Keratinocyte (primary cell): ENCODE measurements at regions not wholly inside any gene's neighbourhood (a gene's known extent, or its start where the extent isn't known, plus 50 kb on each side); places are given as distances from the start of the nearest gene placed in this dataset.

ENCODE experiments used
- DNase-seq: peaks from one replicate; pipeline ENCODE4 v3.0.0-alpha.2; 2011; ENCODE audit warnings: low read depth, missing footprints, low spot score
- FAIRE-seq: peaks from 2 replicates; lab custom pipeline; 2011; peaks lifted over from hg19 to GRCh38; lab: Jason Lieb, UNC
- H2AFZ ChIP-seq: 2 replicates; pipeline ENCODE4 v1.6.0; 2012; ENCODE audit warnings: low read length, control low read depth, inconsistent platforms; ENCODE audit not compliant: control insufficient read depth
- H3K27ac ChIP-seq: 2 replicates; pipeline ENCODE4 v1.5.1; 2011; ENCODE audit warnings: low read length; ENCODE audit not compliant: control insufficient read depth, insufficient read depth
- H3K27me3 ChIP-seq: 3 replicates; pipeline ENCODE4 v1.6.0; 2011; ENCODE audit warnings: low read length; ENCODE audit not compliant: control insufficient read depth, insufficient read depth; ENCODE audit errors: extremely low read depth
- H3K36me3 ChIP-seq, 2 experiments: 2 replicates in 1 of 2; 3 replicates in 1 of 2; pipeline ENCODE4 v1.5.1; 2011; ENCODE audit warnings: low read length in 2 of 2, mild to moderate bottlenecking in 1 of 2; ENCODE audit not compliant: control insufficient read depth in 2 of 2, insufficient read depth in 2 of 2; ENCODE audit errors: extremely low read depth in 1 of 2
- H3K4me1 ChIP-seq: 3 replicates; pipeline ENCODE4 v1.5.1; 2011; ENCODE audit warnings: low read length; ENCODE audit not compliant: control insufficient read depth, insufficient read depth; ENCODE audit errors: extremely low read depth
- H3K4me2 ChIP-seq: 3 replicates; pipeline ENCODE4 v1.6.0; 2011; ENCODE audit warnings: low read depth, low read length; ENCODE audit not compliant: control insufficient read depth, insufficient read depth; ENCODE audit errors: extremely low read depth
- H3K4me3 ChIP-seq, 3 experiments: fragments of 200-600 bp in 1 of 3; sonication (generic) in 1 of 3; 2 replicates in 2 of 3; 3 replicates in 1 of 3; pipeline ENCODE4 v1.5.1; 2011 to 2016; ENCODE audit warnings: low read length in 3 of 3, mild to moderate bottlenecking in 3 of 3, control low read depth in 2 of 3, inconsistent platforms in 1 of 3, low read depth in 1 of 3, mixed read lengths in 1 of 3, mixed run types in 1 of 3, moderate library complexity in 1 of 3; ENCODE audit not compliant: control insufficient read depth in 2 of 3, insufficient read depth in 2 of 3; ENCODE audit errors: extremely low read depth in 1 of 3
- H3K79me2 ChIP-seq: 2 replicates; pipeline ENCODE4 v1.6.0; 2012; ENCODE audit warnings: low read length; ENCODE audit not compliant: control insufficient read depth, insufficient read depth
- H3K9ac ChIP-seq: 3 replicates; pipeline ENCODE4 v1.6.0; 2011; ENCODE audit warnings: low read length; ENCODE audit not compliant: control insufficient read depth, insufficient read depth; ENCODE audit errors: extremely low read depth
- H3K9me1 ChIP-seq: 3 replicates; pipeline ENCODE4 v1.6.0; 2011; ENCODE audit warnings: low read length; ENCODE audit not compliant: control insufficient read depth, insufficient read depth; ENCODE audit errors: extremely low read depth
- H3K9me3 ChIP-seq: 2 replicates; pipeline ENCODE4 v1.5.1; 2012; ENCODE audit warnings: low read depth, low read length; ENCODE audit not compliant: control insufficient read depth
- H4K20me1 ChIP-seq: 3 replicates; pipeline ENCODE4 v1.6.0; 2011; ENCODE audit warnings: low read length; ENCODE audit not compliant: control insufficient read depth, insufficient read depth; ENCODE audit errors: extremely low read depth
- CTCF ChIP-seq, 3 experiments: IDR thresholded peaks in 1 of 3; conservative IDR thresholded peaks in 1 of 3; optimal IDR thresholded peaks in 1 of 3; 2 replicates in 2 of 3; 3 replicates in 1 of 3; pipeline versions ENCODE3 to v1.5.1; 2011; ENCODE audit warnings: low read length in 3 of 3, mild to moderate bottlenecking in 3 of 3, moderate library complexity in 2 of 3, control low read depth in 1 of 3, inconsistent platforms in 1 of 3; ENCODE audit not compliant: insufficient read depth in 2 of 3; ENCODE audit errors: extremely low read depth in 1 of 3
- EZH2 ChIP-seq: IDR thresholded peaks from one replicate; pipeline ENCODE4 v1.6.1; 2012; ENCODE audit warnings: inconsistent platforms, mild to moderate bottlenecking, low read length, moderate library complexity
- dilution Hi-C: fragments of 300-500 bp; cut with MboI; formaldehyde crosslinking; loops from one replicate; pipeline ENCODE4 v1.7.0; 2020; ENCODE audit warnings: low sequenced_read_pairs; ENCODE audit not compliant: extremely low pct_ligation_motif_present

- H3K27ac ChIP-seq = no peak overlapping the region
- DNase-seq = no peak
- H3K27me3 ChIP-seq = no peaks in the 10 kb centered on the region
- no peaks in the 10 kb centered on the region for H3K9me3 ChIP-seq
- dilution Hi-C loops = no loop called here
- H3K9me1 ChIP-seq = no peaks in the 10 kb centered on the region
- H3K4me2 ChIP-seq = no peak overlapping the region
- H2AFZ ChIP-seq = no peak overlapping the region
- no peak for TF ChIP-seq CTCF (optimal IDR thresholded peaks at IDR 0.05 in 1 of 3, IDR thresholded peaks at IDR 0.05 in 1 of 3, conservative IDR thresholded peaks at IDR 0.05 in 1 of 3; ENCODE audit: extremely low read depth in 1 of 3, insufficient read depth in 2 of 3, low read length in 3 of 3)
- TF ChIP-seq EZH2 = no peak
- H3K4me3 ChIP-seq = no peak overlapping the region
- peaks cover 4% of the 10 kb centered on the region for H3K4me1 ChIP-seq
- no peaks in the 10 kb centered on the region for H4K20me1 ChIP-seq
- no peak for FAIRE-seq
- no peaks in the 10 kb centered on the region for H3K79me2 ChIP-seq
- H3K36me3 ChIP-seq = no peaks in the 10 kb centered on the region
- no peak overlapping the region for H3K9ac ChIP-seq
Measured at GRCh38 chr16:86897486-86897885, 319.1 kb downstream of the FOXL1 start.

- no peak for DNase-seq
- Histone ChIP-seq H3K4me2 (no peak overlapping the region), H3K27ac (no peak overlapping the region), H3K4me3 (no peak overlapping the region), H3K4me1 (peaks cover 4% of the 10 kb centered on the region), H3K9ac (no peak overlapping the region), H3K79me2 (no peaks in the 10 kb centered on the region), H3K9me3 (no peaks in the 10 kb centered on the region), H3K9me1 (no peaks in the 10 kb centered on the region), H3K36me3 (no peaks in the 10 kb centered on the region), H2AFZ (no peak overlapping the region), H4K20me1 (no peaks in the 10 kb centered on the region), H3K27me3 (no peaks in the 10 kb centered on the region)
- no peak for FAIRE-seq
- no peak for TF ChIP-seq CTCF (optimal IDR thresholded peaks at IDR 0.05 in 1 of 3, IDR thresholded peaks at IDR 0.05 in 1 of 3, conservative IDR thresholded peaks at IDR 0.05 in 1 of 3; ENCODE audit: extremely low read depth in 1 of 3, insufficient read depth in 2 of 3, low read length in 3 of 3)
- no peak for TF ChIP-seq EZH2
- dilution Hi-C loops = no loop called here
Measured at GRCh38 chr16:86898386-86898785, 320.0 kb downstream of the FOXL1 start.
